BE2C (cell line): ENCODE measurements at regions not wholly inside any gene's neighbourhood (a gene's known extent, or its start where the extent isn't known, plus 50 kb on each side); places are given as distances from the start of the nearest gene placed in this dataset.

ENCODE experiments used
- DNase-seq: peaks from one replicate; pipeline ENCODE4 v3.0.0-alpha.2; 2020
- H3K27me3 ChIP-seq: fragments of 250-450 bp; sonication (Bioruptor Pico); 2 replicates; pipeline ENCODE4 v1.5.1; 2020; ENCODE audit warnings: mild to moderate bottlenecking
- H3K36me3 ChIP-seq: fragments of 250-450 bp; sonication (Bioruptor Pico); 2 replicates; pipeline ENCODE4 v1.5.1; 2020; ENCODE audit warnings: mild to moderate bottlenecking
- H3K4me1 ChIP-seq: fragments of 250-450 bp; sonication (Bioruptor Pico); 2 replicates; pipeline ENCODE4 v1.5.1; 2020
- H3K4me3 ChIP-seq: 2 replicates; pipeline ENCODE4 v1.5.1; 2011; ENCODE audit warnings: low read depth, low read length
- H3K9me3 ChIP-seq: fragments of 250-450 bp; sonication (Bioruptor Pico); 2 replicates; pipeline ENCODE4 v1.5.1; 2020
- TF ChIP-seq, protein P1 (sequence below): IDR thresholded peaks from 2 replicates; pipeline ENCODE4 v1.5.1; 2012; ENCODE audit warnings: mild to moderate bottlenecking, low read depth, low read length

DNA sequence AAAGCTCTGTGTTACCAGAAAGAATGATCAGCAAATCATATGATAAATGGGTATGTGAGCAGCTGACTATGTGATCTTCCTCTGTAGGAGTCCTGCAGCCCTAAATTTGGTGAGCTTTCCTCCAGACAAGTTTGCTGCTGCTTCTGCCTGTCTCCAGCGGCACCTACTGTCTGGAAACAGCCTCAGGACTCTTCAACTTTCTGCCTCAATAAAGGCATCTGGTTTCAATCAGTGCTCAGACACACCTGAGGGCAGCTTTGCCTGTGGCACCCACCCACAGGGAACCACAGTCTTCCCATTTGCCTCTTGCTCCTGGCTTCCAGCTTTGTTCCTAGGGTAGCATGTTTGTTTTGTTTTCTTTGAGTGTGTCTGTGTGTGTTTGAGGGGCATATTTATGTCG is 727.9 kb upstream of the MAN1A1 start:
- no peak overlapping the region for H3K4me3 ChIP-seq
- TF ChIP-seq, protein P1, sequence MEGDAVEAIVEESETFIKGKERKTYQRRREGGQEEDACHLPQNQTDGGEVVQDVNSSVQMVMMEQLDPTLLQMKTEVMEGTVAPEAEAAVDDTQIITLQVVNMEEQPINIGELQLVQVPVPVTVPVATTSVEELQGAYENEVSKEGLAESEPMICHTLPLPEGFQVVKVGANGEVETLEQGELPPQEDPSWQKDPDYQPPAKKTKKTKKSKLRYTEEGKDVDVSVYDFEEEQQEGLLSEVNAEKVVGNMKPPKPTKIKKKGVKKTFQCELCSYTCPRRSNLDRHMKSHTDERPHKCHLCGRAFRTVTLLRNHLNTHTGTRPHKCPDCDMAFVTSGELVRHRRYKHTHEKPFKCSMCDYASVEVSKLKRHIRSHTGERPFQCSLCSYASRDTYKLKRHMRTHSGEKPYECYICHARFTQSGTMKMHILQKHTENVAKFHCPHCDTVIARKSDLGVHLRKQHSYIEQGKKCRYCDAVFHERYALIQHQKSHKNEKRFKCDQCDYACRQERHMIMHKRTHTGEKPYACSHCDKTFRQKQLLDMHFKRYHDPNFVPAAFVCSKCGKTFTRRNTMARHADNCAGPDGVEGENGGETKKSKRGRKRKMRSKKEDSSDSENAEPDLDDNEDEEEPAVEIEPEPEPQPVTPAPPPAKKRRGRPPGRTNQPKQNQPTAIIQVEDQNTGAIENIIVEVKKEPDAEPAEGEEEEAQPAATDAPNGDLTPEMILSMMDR: peak; percentile 66
- H3K9me3 ChIP-seq: no peaks in the 10 kb centered on the region
- no peaks in the 10 kb centered on the region for H3K36me3 ChIP-seq
- H3K4me1 ChIP-seq: peaks cover 20% of the 10 kb centered on the region
- DNase-seq: peak; percentile 68
- H3K27me3 ChIP-seq: no peaks in the 10 kb centered on the region

DNA sequence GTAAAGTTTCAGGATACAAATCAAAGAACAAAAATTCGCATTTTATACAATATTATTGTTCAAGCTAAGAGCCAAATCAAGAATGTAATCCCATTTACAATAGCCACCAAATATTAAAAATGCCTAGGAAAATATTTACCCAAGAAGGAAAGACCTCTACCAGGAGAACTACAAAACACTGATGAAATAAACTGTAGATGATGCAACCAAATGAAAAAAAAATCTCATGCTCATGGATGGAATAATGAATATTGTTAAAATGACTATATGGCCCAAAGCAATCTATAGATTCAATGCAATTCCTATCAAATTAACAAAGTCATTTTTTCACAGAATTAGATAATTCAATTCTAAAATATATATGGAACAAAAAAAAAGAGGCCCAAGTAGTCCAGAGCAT is 708.8 kb upstream of the MAN1A1 start:
- TF ChIP-seq, protein P1: no peak
- no peaks in the 10 kb centered on the region for H3K36me3 ChIP-seq
- no peaks in the 10 kb centered on the region for H3K27me3 ChIP-seq
- DNase-seq: no peak
- H3K4me3 ChIP-seq: no peak overlapping the region
- H3K9me3 ChIP-seq: no peaks in the 10 kb centered on the region
- peaks cover 9% of the 10 kb centered on the region for H3K4me1 ChIP-seq

GRCh38 chr6:120056085-120056484 is 706.5 kb upstream of the MAN1A1 start:
- TF ChIP-seq, protein P1: peak; percentile 59
- no peak for DNase-seq
- H3K36me3 ChIP-seq: no peaks in the 10 kb centered on the region

DNA sequence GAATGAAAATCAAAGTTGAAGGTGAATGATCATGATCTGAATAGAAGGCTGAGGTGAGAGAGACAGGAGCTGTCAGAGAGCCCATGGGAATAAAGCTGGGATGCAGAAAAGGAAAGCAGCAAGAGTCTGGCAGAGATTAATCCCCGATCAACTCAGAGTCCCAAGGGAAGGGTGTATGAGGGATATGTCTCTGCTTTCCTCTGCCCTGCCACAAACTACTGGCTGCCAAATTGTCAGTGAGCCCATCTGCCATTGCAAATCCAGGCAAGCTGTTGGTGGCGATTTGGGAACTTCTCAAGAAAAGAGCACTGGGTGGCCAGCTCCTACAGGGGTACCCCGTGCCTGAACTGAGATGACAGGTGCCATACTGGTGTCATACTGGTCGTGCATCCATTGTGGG is 705.5 kb upstream of the MAN1A1 start:
- peak; percentile 56 for DNase-seq
- Histone ChIP-seq H3K4me1 (peaks cover 9% of the 10 kb centered on the region), H3K27me3 (no peaks in the 10 kb centered on the region), H3K4me3 (no peak overlapping the region), H3K9me3 (no peaks in the 10 kb centered on the region), H3K36me3 (no peaks in the 10 kb centered on the region)
- TF ChIP-seq, protein P1: no peak

More at GRCh38 chr6:120056085-120056484, 706.5 kb upstream of the MAN1A1 start:
- Histone ChIP-seq H3K4me1 (peaks cover 9% of the 10 kb centered on the region), H3K9me3 (no peaks in the 10 kb centered on the region), H3K27me3 (no peaks in the 10 kb centered on the region), H3K4me3 (no peak overlapping the region)

GRCh38 chr6:120039664-120040063 is 690.1 kb upstream of the MAN1A1 start:
- H3K9me3 ChIP-seq: no peaks in the 10 kb centered on the region
- TF ChIP-seq, protein P1: no peak
- no peaks in the 10 kb centered on the region for H3K27me3 ChIP-seq
- DNase-seq: no peak
- H3K4me3 ChIP-seq: no peak overlapping the region
- H3K4me1 ChIP-seq: no peaks in the 10 kb centered on the region; the same call in 1 of the 2 replicates
- H3K36me3 ChIP-seq: no peaks in the 10 kb centered on the region

- TF ChIP-seq, protein P1: no peak
- DNase-seq: no peak
- H3K36me3 ChIP-seq: no peaks in the 10 kb centered on the region
These were observed 682.3 kb upstream of the MAN1A1 start for GRCh38 chr6:120031837-120032236.

More at GRCh38 chr6:120031837-120032236, 682.3 kb upstream of the MAN1A1 start:
- Histone ChIP-seq H3K4me3 (no peak overlapping the region), H3K9me3 (no peaks in the 10 kb centered on the region), H3K27me3 (no peaks in the 10 kb centered on the region), H3K4me1 (no peaks in the 10 kb centered on the region)
